ENCODE measurements at regions not wholly inside any gene's neighbourhood (a gene's known extent, or its start where the extent isn't known, plus 50 kb on each side); places are given as distances from the start of the nearest gene placed in this dataset.

GRCh38 chr14:101049511-101049910 is 146.0 kb upstream of the RTL1 start:
- intact Hi-C loops (cut with DNase I; ENCODE audit: low total_unique reads) = no loop called here
- H3K36me3 ChIP-seq = peaks cover 0 to 4% (median 0%) of the 10 kb centered on the region in 3 donors
- TF ChIP-seq CTCF (IDR thresholded peaks at IDR 0.05) = no peak
- no peak overlapping the region for H3K27ac ChIP-seq
- H3K4me3 ChIP-seq = no peak overlapping the region
- no peak for DNase-seq
- no peaks in the 10 kb centered on the region for H3K9me3 ChIP-seq
- H3K4me1 ChIP-seq = no peaks in the 10 kb centered on the region
- no peaks in the 10 kb centered on the region for H3K27me3 ChIP-seq

- H3K36me3 ChIP-seq = peaks cover 0 to 4% (median 0%) of the 10 kb centered on the region in 3 donors
- no peaks in the 10 kb centered on the region for H3K4me1 ChIP-seq
- intact Hi-C loops (cut with DNase I; ENCODE audit: low total_unique reads) = no loop called here
- no peaks in the 10 kb centered on the region for H3K27me3 ChIP-seq
- TF ChIP-seq CTCF (IDR thresholded peaks at IDR 0.05) = no peak
- no peak overlapping the region for H3K4me3 ChIP-seq
- H3K9me3 ChIP-seq = no peaks in the 10 kb centered on the region
- no peak overlapping the region for H3K27ac ChIP-seq
- no peak for DNase-seq
These were observed 146.4 kb upstream of the RTL1 start for GRCh38 chr14:101049942-101050341.

GRCh38 chr14:101050901-101051490 is 147.5 kb upstream of the RTL1 start:
- H3K9me3 ChIP-seq = no peaks in the 10 kb centered on the region
- peaks cover 0 to 4% (median 0%) of the 10 kb centered on the region in 3 donors for H3K36me3 ChIP-seq
- no peak overlapping the region for H3K4me3 ChIP-seq
- no peaks in the 10 kb centered on the region for H3K27me3 ChIP-seq
- no peak overlapping the region for H3K27ac ChIP-seq
- no peak for DNase-seq
- TF ChIP-seq CTCF (IDR thresholded peaks at IDR 0.05) = no peak
- no peaks in the 10 kb centered on the region for H3K4me1 ChIP-seq
- intact Hi-C loops (cut with DNase I; ENCODE audit: low total_unique reads) = no loop called here

- no peak overlapping the region for H3K4me3 ChIP-seq
- H3K9me3 ChIP-seq = no peaks in the 10 kb centered on the region
- H3K4me1 ChIP-seq = no peaks in the 10 kb centered on the region
- H3K27ac ChIP-seq = no peak overlapping the region
- peaks cover 0 to 4% (median 0%) of the 10 kb centered on the region in 3 donors for H3K36me3 ChIP-seq
- TF ChIP-seq CTCF (IDR thresholded peaks at IDR 0.05) = no peak
- no peaks in the 10 kb centered on the region for H3K27me3 ChIP-seq
- intact Hi-C loops (cut with DNase I; ENCODE audit: low total_unique reads) = no loop called here
- DNase-seq = no peak
These were observed 151.1 kb upstream of the RTL1 start for GRCh38 chr14:101054671-101055070.

- Histone ChIP-seq H3K4me3 (no peak overlapping the region), H3K36me3 (peaks cover 0 to 4% (median 0%) of the 10 kb centered on the region in 3 donors), H3K4me1 (no peaks in the 10 kb centered on the region), H3K27me3 (no peaks in the 10 kb centered on the region), H3K9me3 (no peaks in the 10 kb centered on the region), H3K27ac (no peak overlapping the region)
- DNase-seq = no peak
- no peak for TF ChIP-seq CTCF (IDR thresholded peaks at IDR 0.05)
- intact Hi-C loops (cut with DNase I; ENCODE audit: low total_unique reads) = no loop called here
These were observed 151.7 kb upstream of the RTL1 start for GRCh38 chr14:101055106-101055662.

All from tibial artery (tissue), 4 donors.